PFSK-1 (cell line): ENCODE measurements at regions not wholly inside any gene's neighbourhood (a gene's known extent, or its start where the extent isn't known, plus 50 kb on each side); places are given as distances from the start of the nearest gene placed in this dataset.

Experiments used
- FOXP2 ChIP-seq: optimal IDR thresholded peaks from 2 replicates; pipeline ENCODE3; 2011; ENCODE audit warnings: borderline replicate concordance, control low read depth, inconsistent platforms; ENCODE audit not compliant: insufficient read depth; ENCODE audit errors: extremely low read length, extremely low read depth
- POLR2AphosphoS5 ChIP-seq: IDR thresholded peaks from 2 replicates; pipeline ENCODE4 v1.6.1; 2012; ENCODE audit warnings: low read depth, mild to moderate bottlenecking, control low read depth, low read length, moderate library complexity
- REST ChIP-seq, 2 experiments: IDR thresholded peaks; 2 replicates each; pipeline versions ENCODE4 v1.6.1 to v1.8.0; 2011 to 2012; ENCODE audit warnings: low read depth in 2 of 2, low read length in 2 of 2, control low read depth in 1 of 2, inconsistent platforms in 1 of 2, mild to moderate bottlenecking in 1 of 2, moderate library complexity in 1 of 2; ENCODE audit not compliant: insufficient read depth in 1 of 2
- SIN3A ChIP-seq: IDR thresholded peaks from 2 replicates; pipeline ENCODE4 v1.6.1; 2012; ENCODE audit warnings: mild to moderate bottlenecking, low read length, moderate library complexity, borderline replicate concordance; ENCODE audit not compliant: insufficient read depth
- TAF1 ChIP-seq: IDR thresholded peaks from 2 replicates; pipeline ENCODE4 v1.6.1; 2012; ENCODE audit warnings: low read length, control low read depth, borderline replicate concordance; ENCODE audit not compliant: insufficient read depth

DNA sequence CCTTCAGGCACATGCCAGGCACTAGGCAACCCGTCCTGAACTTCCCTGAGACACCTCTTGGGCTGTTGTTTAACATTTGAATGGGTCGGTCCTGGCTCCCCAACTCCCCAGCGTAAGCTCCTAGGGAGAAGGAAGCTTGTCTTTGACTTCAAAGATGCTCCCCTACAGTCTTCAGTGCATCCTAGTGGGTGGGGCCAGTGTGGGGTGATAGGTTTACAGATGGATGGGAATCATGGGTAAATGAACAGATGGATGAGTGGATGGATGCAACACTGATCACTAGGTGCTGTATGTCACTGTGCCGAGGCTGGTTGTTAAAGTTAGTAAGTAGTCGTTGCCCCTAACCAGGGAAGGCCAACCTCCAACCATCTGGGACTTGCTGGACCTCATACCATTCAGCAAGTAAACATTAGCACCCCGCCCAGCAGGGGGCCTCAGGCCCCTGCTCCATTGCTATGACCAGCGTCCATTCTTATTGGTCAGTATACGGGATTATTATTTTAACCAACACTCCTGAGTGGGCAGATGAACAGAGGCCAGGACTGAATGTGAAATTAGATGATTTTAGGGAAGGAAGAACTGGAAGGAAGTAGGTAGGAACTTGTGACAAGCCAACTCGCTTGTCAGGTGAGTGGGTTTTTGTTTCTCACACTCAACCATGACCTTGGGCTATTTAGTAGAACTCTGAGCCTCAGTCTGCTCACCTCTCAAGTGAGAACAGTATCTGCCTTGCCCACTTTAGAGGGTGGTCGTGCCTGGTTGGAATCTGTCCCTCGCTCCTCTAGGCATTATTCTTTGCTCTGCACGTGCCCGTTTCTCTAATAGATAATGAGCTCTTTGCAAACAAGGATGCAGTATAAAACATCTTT is 82.9 kb upstream of the FOXP4 start:
- TF ChIP-seq FOXP2 (no peak), REST (IDR thresholded peaks at IDR 0.05; ENCODE audit: insufficient read depth in 1 of 2, low read depth in 2 of 2, low read length in 2 of 2) (no peak), SIN3A (no peak), POLR2AphosphoS5 (no peak), TAF1 (no peak)

DNA sequence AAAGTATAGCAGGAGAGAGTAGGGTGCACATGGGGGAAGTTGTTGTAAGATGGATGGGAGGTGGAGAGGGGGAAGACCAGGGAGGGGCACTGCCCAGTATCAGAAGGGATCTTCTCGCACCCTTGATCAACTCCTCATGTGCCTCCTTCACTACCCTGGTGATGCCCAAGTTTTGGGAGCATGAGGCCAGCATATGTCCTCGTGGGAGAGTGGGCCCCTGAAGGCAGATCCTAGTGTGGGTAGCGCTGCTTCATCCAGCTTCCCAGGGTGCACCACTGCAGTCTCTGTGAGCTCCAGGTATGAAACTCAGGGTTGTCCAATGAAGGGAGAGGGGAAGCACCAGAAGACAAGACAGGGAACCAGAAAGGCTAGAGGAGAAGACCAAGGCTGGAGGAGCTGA is 82.2 kb upstream of the FOXP4 start:
- TF ChIP-seq SIN3A, result no peak
- no peak for TF ChIP-seq FOXP2
- TF ChIP-seq POLR2AphosphoS5, result no peak
- no peak for TF ChIP-seq REST (IDR thresholded peaks at IDR 0.05; ENCODE audit: insufficient read depth in 1 of 2, low read depth in 2 of 2, low read length in 2 of 2)
- no peak for TF ChIP-seq TAF1

- TF ChIP-seq REST (IDR thresholded peaks at IDR 0.05; ENCODE audit: insufficient read depth in 1 of 2, low read depth in 2 of 2, low read length in 2 of 2), result no peak
- TF ChIP-seq FOXP2, result no peak
- TF ChIP-seq TAF1, result no peak
- TF ChIP-seq POLR2AphosphoS5, result no peak
- no peak for TF ChIP-seq SIN3A
Observed at GRCh38 chr6:41464481-41464880, 81.7 kb upstream of the FOXP4 start.

- TF ChIP-seq POLR2AphosphoS5 (no peak), REST (IDR thresholded peaks at IDR 0.05; ENCODE audit: insufficient read depth in 1 of 2, low read depth in 2 of 2, low read length in 2 of 2) (no peak), FOXP2 (no peak), TAF1 (no peak), SIN3A (no peak)
Observed at GRCh38 chr6:41466437-41466990, 79.7 kb upstream of the FOXP4 start.
